H9 (cell line): ENCODE measurements at regions not wholly inside any gene's neighbourhood (a gene's known extent, or its start where the extent isn't known, plus 50 kb on each side); places are given as distances from the start of the nearest gene placed in this dataset.

Source experiments
- DNase-seq: peaks from one replicate; pipeline ENCODE4 v3.0.0-alpha.2; 2017
- H2AFZ ChIP-seq: one replicate; pipeline ENCODE4 v1.6.1; 2013; ENCODE audit warnings: mild to moderate bottlenecking, low read length, control low read depth, moderate library complexity
- H2AK5ac ChIP-seq: 2 replicates; pipeline ENCODE4 v1.6.1; 2013; ENCODE audit warnings: low read length, control low read depth, mixed read lengths; ENCODE audit not compliant: insufficient read length
- H2BK120ac ChIP-seq: one replicate; pipeline ENCODE4 v1.6.1; 2013; ENCODE audit warnings: low read depth, mild to moderate bottlenecking, low read length, control low read depth, inconsistent platforms; ENCODE audit not compliant: poor library complexity, severe bottlenecking
- H2BK12ac ChIP-seq: 2 replicates; pipeline ENCODE4 v1.6.1; 2013; ENCODE audit warnings: low read length, control low read depth, mixed read lengths, low read depth; ENCODE audit not compliant: insufficient read length
- H2BK15ac ChIP-seq: 2 replicates; pipeline ENCODE4 v1.6.1; 2013; ENCODE audit warnings: low read depth, low read length, control low read depth
- H2BK20ac ChIP-seq: one replicate; pipeline ENCODE4 v1.6.1; 2013; ENCODE audit warnings: low read depth, mild to moderate bottlenecking, low read length, control low read depth, inconsistent platforms; ENCODE audit not compliant: poor library complexity, severe bottlenecking
- H2BK5ac ChIP-seq: 2 replicates; pipeline ENCODE4 v1.6.1; 2013; ENCODE audit warnings: low read length, control low read depth, mixed read lengths; ENCODE audit not compliant: insufficient read length
- H3K14ac ChIP-seq: 2 replicates; pipeline ENCODE4 v1.6.1; 2013; ENCODE audit warnings: low read length, control low read depth; ENCODE audit not compliant: insufficient read depth
- H3K18ac ChIP-seq: 2 replicates; pipeline ENCODE4 v1.6.1; 2013; ENCODE audit warnings: low read depth, mild to moderate bottlenecking, mixed read lengths, low read length, control low read depth; ENCODE audit not compliant: insufficient read length
- H3K23ac ChIP-seq: 2 replicates; pipeline ENCODE4 v1.6.1; 2013; ENCODE audit warnings: low read length, control low read depth, mixed read lengths, low read depth; ENCODE audit not compliant: insufficient read length
- H3K23me2 ChIP-seq: 2 replicates; pipeline ENCODE4 v1.6.1; 2013; ENCODE audit warnings: low read depth, mild to moderate bottlenecking, mixed read lengths, low read length, control low read depth; ENCODE audit not compliant: insufficient read length, poor library complexity, severe bottlenecking
- H3K27ac ChIP-seq: 2 replicates; pipeline ENCODE4 v1.5.1; 2013; ENCODE audit warnings: low read length, control low read depth, mixed read lengths, low read depth; ENCODE audit not compliant: insufficient read length
- H3K27me3 ChIP-seq: 2 replicates; pipeline ENCODE4 v1.6.1; 2013; ENCODE audit warnings: low read length, control low read depth, inconsistent platforms; ENCODE audit not compliant: insufficient read depth
- H3K4ac ChIP-seq: 2 replicates; pipeline ENCODE4 v1.6.1; 2013; ENCODE audit warnings: low read depth, mild to moderate bottlenecking, control low read depth, inconsistent platforms, low read length, moderate library complexity
- H3K4me1 ChIP-seq: 2 replicates; pipeline ENCODE4 v1.6.1; 2013; ENCODE audit warnings: low read length, control low read depth, inconsistent platforms; ENCODE audit not compliant: insufficient read depth
- H3K4me2 ChIP-seq: 2 replicates; pipeline ENCODE4 v1.6.1; 2013; ENCODE audit warnings: low read length, control low read depth, mixed read lengths; ENCODE audit not compliant: insufficient read length, insufficient read depth
- H3K56ac ChIP-seq: 2 replicates; pipeline ENCODE4 v1.6.1; 2013; ENCODE audit warnings: low read depth, mild to moderate bottlenecking, mixed read lengths, low read length, control low read depth; ENCODE audit not compliant: insufficient read length
- H3K79me1 ChIP-seq: 2 replicates; pipeline ENCODE4 v1.6.1; 2013; ENCODE audit warnings: low read depth, mild to moderate bottlenecking, moderate library complexity, low read length, control low read depth, inconsistent platforms; ENCODE audit not compliant: insufficient read depth, poor library complexity, severe bottlenecking
- H3K79me2 ChIP-seq: 2 replicates; pipeline ENCODE4 v1.6.1; 2013; ENCODE audit warnings: low read length, control low read depth, inconsistent platforms; ENCODE audit not compliant: insufficient read depth
- H3K9ac ChIP-seq: 2 replicates; pipeline ENCODE4 v1.6.1; 2013; ENCODE audit warnings: low read length, control low read depth, mixed read lengths; ENCODE audit not compliant: insufficient read length; ENCODE audit errors: extremely low read depth
- H3K9me3 ChIP-seq: one replicate; pipeline ENCODE4 v1.6.1; 2013; ENCODE audit warnings: low read depth, low read length, inconsistent platforms; ENCODE audit not compliant: control insufficient read depth
- H3T11ph ChIP-seq: one replicate; pipeline ENCODE4 v1.6.1; 2013; ENCODE audit warnings: mild to moderate bottlenecking, low read length, control low read depth, inconsistent platforms
- H4K20me1 ChIP-seq: one replicate; pipeline ENCODE4 v1.6.1; 2013; ENCODE audit not compliant: control insufficient read depth, insufficient read length, insufficient read depth
- H4K5ac ChIP-seq: 2 replicates; pipeline ENCODE4 v1.6.1; 2013; ENCODE audit warnings: low read depth, mild to moderate bottlenecking, mixed read lengths, low read length, control low read depth; ENCODE audit not compliant: insufficient read length
- H4K8ac ChIP-seq: replicated peaks from 2 replicates; pipeline ENCODE4 v1.6.1; 2013; ENCODE audit warnings: low read length, control low read depth, mixed read lengths, low read depth; ENCODE audit not compliant: insufficient read length
- H4K91ac ChIP-seq: 2 replicates; pipeline ENCODE4 v1.6.1; 2013; ENCODE audit warnings: low read depth, mild to moderate bottlenecking, moderate library complexity, mixed read lengths, low read length, control low read depth; ENCODE audit not compliant: insufficient read length
- H3K27ac Mint-ChIP-seq, 3 experiments: 2 replicates in 2 of 3; 3 replicates in 1 of 3; pipeline ENCODE4 v1.8.0; 2020 to 2021; ENCODE audit warnings: mixed read lengths in 3 of 3, mild to moderate bottlenecking in 1 of 3, moderate library complexity in 1 of 3
- H3K27me3 Mint-ChIP-seq: 2 replicates; pipeline ENCODE4 v1.8.0; 2021; ENCODE audit warnings: low read depth, mild to moderate bottlenecking, moderate library complexity, mixed read lengths
- H3K36me3 Mint-ChIP-seq, 3 experiments: 2 replicates in 2 of 3; 3 replicates in 1 of 3; pipeline ENCODE4 v1.8.0; 2020 to 2021; ENCODE audit warnings: low read depth in 3 of 3, mixed read lengths in 3 of 3; ENCODE audit not compliant: insufficient read depth in 1 of 3
- H3K4me1 Mint-ChIP-seq, 2 experiments: 2 replicates each; pipeline ENCODE4 v1.8.0; 2020; ENCODE audit warnings: mixed read lengths in 2 of 2
- H3K4me3 Mint-ChIP-seq, 2 experiments: 2 replicates in 1 of 2; 3 replicates in 1 of 2; pipeline ENCODE4 v1.8.0; 2020 to 2021; ENCODE audit warnings: mild to moderate bottlenecking in 2 of 2, mixed read lengths in 2 of 2, moderate library complexity in 1 of 2
- H3K9me3 Mint-ChIP-seq, 2 experiments: 2 replicates in 1 of 2; 3 replicates in 1 of 2; pipeline ENCODE4 v1.8.0; 2020; ENCODE audit warnings: mild to moderate bottlenecking in 2 of 2, mixed read lengths in 2 of 2, moderate library complexity in 1 of 2
- CTCF ChIP-seq: fragments of 200-600 bp; sonication (generic); conservative IDR thresholded peaks from 3 replicates; pipeline ENCODE4 v1.8.0; 2021; ENCODE audit warnings: antibody characterized with exemption, mild to moderate bottlenecking
- WGBS: extraction: QIAGEN DNeasy Blood & Tissue Kit; methylation state at CpG from one replicate; pipeline ENCODE4 v1.1.7; 2013; ENCODE audit warnings: missing lambda C conversion rate, low lambda C conversion rate, mixed read lengths; ENCODE audit not compliant: insufficient read length; ENCODE audit errors: extremely low coverage; 5-methylcytosine and 5-hydroxymethylcytosine counted together

- Histone ChIP-seq H3K4ac (no peak overlapping the region), H2AFZ (no peak overlapping the region), H3K27me3 (no peaks in the 10 kb centered on the region), H2BK20ac (no peak overlapping the region), H3K4me1 (no peaks in the 10 kb centered on the region), H3K9ac (no peak overlapping the region), H2BK120ac (no peak overlapping the region), H2BK5ac (no peak overlapping the region), H4K8ac (no peak overlapping the region), H3K79me2 (no peaks in the 10 kb centered on the region), H3T11ph (no peak overlapping the region), H3K4me2 (no peak overlapping the region), H3K27ac (no peak overlapping the region), H3K9me3 (no peaks in the 10 kb centered on the region), H3K14ac (no peak overlapping the region), H4K20me1 (no peaks in the 10 kb centered on the region), H3K23ac (no peak overlapping the region), H4K5ac (no peak overlapping the region), H2AK5ac (no peak overlapping the region), H3K56ac (no peak overlapping the region), H2BK15ac (no peak overlapping the region), H2BK12ac (no peak overlapping the region), H3K18ac (no peak overlapping the region), H3K23me2 (no peaks in the 10 kb centered on the region), H4K91ac (no peak overlapping the region), H3K79me1 (no peaks in the 10 kb centered on the region)
- DNase-seq: no peak
- no CpG with 5 or more reads among the region's 3 CpGs for WGBS
- Mint-ChIP-seq H3K4me3 (no peak overlapping the region), H3K27ac (no peak overlapping the region), H3K36me3 (no peaks in the 10 kb centered on the region), H3K9me3 (no peaks in the 10 kb centered on the region; a peak in 1 of 5 replicates), H3K4me1 (peaks cover 16 to 18% of the 10 kb centered on the region in 2 experiments), H3K27me3 (peaks cover 87% of the 10 kb centered on the region)
- TF ChIP-seq CTCF: no peak
These were observed 221.5 kb downstream of the TFCP2L1 start for GRCh38 chr2:121063471-121063870.
